ENCODE measurements at regions not wholly inside any gene's neighbourhood (a gene's known extent, or its start where the extent isn't known, plus 50 kb on each side); places are given as distances from the start of the nearest gene placed in this dataset.

DNA sequence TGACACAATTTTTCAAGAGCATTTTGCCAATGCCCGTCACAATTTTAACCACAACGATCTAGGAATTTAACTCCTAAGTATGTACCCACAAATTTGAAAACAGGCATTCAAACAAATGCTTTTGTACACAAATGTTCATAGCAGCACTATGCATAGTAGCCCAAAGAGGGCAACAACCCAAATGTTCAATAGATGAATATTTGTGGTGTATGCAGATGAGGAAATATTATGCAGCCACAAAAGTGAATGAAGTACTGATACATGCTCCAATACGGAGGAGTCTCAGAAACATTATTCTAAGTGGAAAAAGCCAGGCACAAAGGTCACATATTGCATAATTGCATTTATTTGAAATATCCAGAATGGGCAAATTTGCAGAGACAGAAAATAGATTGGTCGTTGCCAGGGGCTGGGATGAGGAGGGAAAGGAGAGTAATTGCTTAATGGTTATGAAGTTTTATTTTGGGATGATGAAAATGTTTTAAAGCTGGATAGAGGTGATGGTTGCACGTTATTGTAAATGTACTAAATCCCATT, 117.2 kb downstream of the PXDC1 start:
- TF ChIP-seq, protein P1, sequence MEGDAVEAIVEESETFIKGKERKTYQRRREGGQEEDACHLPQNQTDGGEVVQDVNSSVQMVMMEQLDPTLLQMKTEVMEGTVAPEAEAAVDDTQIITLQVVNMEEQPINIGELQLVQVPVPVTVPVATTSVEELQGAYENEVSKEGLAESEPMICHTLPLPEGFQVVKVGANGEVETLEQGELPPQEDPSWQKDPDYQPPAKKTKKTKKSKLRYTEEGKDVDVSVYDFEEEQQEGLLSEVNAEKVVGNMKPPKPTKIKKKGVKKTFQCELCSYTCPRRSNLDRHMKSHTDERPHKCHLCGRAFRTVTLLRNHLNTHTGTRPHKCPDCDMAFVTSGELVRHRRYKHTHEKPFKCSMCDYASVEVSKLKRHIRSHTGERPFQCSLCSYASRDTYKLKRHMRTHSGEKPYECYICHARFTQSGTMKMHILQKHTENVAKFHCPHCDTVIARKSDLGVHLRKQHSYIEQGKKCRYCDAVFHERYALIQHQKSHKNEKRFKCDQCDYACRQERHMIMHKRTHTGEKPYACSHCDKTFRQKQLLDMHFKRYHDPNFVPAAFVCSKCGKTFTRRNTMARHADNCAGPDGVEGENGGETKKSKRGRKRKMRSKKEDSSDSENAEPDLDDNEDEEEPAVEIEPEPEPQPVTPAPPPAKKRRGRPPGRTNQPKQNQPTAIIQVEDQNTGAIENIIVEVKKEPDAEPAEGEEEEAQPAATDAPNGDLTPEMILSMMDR (IDR thresholded peaks at IDR 0.05), result no peak
- no peak for TF ChIP-seq RAD21 (IDR thresholded peaks at IDR 0.05; ENCODE audit: low read length)
- TF ChIP-seq, protein P2, sequence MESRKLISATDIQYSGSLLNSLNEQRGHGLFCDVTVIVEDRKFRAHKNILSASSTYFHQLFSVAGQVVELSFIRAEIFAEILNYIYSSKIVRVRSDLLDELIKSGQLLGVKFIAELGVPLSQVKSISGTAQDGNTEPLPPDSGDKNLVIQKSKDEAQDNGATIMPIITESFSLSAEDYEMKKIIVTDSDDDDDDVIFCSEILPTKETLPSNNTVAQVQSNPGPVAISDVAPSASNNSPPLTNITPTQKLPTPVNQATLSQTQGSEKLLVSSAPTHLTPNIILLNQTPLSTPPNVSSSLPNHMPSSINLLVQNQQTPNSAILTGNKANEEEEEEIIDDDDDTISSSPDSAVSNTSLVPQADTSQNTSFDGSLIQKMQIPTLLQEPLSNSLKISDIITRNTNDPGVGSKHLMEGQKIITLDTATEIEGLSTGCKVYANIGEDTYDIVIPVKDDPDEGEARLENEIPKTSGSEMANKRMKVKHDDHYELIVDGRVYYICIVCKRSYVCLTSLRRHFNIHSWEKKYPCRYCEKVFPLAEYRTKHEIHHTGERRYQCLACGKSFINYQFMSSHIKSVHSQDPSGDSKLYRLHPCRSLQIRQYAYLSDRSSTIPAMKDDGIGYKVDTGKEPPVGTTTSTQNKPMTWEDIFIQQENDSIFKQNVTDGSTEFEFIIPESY (IDR thresholded peaks at IDR 0.05; ENCODE audit: borderline replicate concordance, low read depth), result no peak

All from SK-N-SH (cell line).